MCF 10A (cell line): ENCODE measurements at regions not wholly inside any gene's neighbourhood (a gene's known extent, or its start where the extent isn't known, plus 50 kb on each side); places are given as distances from the start of the nearest gene placed in this dataset.

Experiments
- BruUV-seq: library from RNA; stranded (reverse); fragments of 400-500 nt; replicated peaks from 2 replicates; lab custom pipeline; 2021; lab: Mats Ljungman, UMichigan
- CTCF ChIA-PET: fragments of 300-600 bp; sonication (Branson Sonifier 250); formaldehyde crosslinking; extraction: SDS; loops from one replicate; lab custom pipeline; 2021; ENCODE audit warnings: antibody characterized with exemption, inconsistent platforms; lab: Yijun Ruan, JAX
- POLR2A ChIA-PET: fragments of 300-600, 350-650 bp; sonication (Branson Sonifier 250); formaldehyde crosslinking; extraction: SDS; loops from one replicate; lab custom pipeline; 2020; ENCODE audit warnings: antibody characterized with exemption, inconsistent platforms; lab: Yijun Ruan, JAX
- DNase-seq: peaks from one replicate; pipeline ENCODE4 v3.0.0-alpha.2; 2018; ENCODE audit not compliant: unreplicated experiment
- H3K27ac Mint-ChIP-seq: one replicate; pipeline ENCODE4 v1.8.0; 2022; ENCODE audit warnings: mild to moderate bottlenecking, low read depth, mixed read lengths; ENCODE audit not compliant: unreplicated experiment
- H3K27me3 Mint-ChIP-seq: one replicate; pipeline ENCODE4 v1.8.0; 2022; ENCODE audit warnings: mixed read lengths; ENCODE audit not compliant: insufficient read depth, unreplicated experiment
- H3K36me3 Mint-ChIP-seq: one replicate; pipeline ENCODE4 v1.8.0; 2022; ENCODE audit warnings: mild to moderate bottlenecking, moderate library complexity, mixed read lengths; ENCODE audit not compliant: insufficient read depth, unreplicated experiment
- H3K4me1 Mint-ChIP-seq: one replicate; pipeline ENCODE4 v1.8.0; 2022; ENCODE audit warnings: mixed read lengths; ENCODE audit not compliant: insufficient read depth, unreplicated experiment
- H3K4me3 Mint-ChIP-seq: one replicate; pipeline ENCODE4 v1.8.0; 2022; ENCODE audit warnings: mild to moderate bottlenecking, moderate library complexity, mixed read lengths; ENCODE audit not compliant: unreplicated experiment
- H3K9me3 Mint-ChIP-seq: one replicate; pipeline ENCODE4 v1.8.0; 2022; ENCODE audit warnings: mixed read lengths; ENCODE audit not compliant: unreplicated experiment
- intact Hi-C: fragments of 100-400 bp; cut with micrococcal nuclease; formaldehyde crosslinking; loops from 2 replicates; pipeline ENCODE4 v1.14.1; 2022
- TF ChIP-seq, protein P1 (sequence below): fragments of 200-600 bp; IDR thresholded peaks from one replicate; pipeline ENCODE4 v1.8.0; 2022; ENCODE audit warnings: antibody characterized with exemption, mild to moderate bottlenecking; ENCODE audit not compliant: unreplicated experiment

DNA sequence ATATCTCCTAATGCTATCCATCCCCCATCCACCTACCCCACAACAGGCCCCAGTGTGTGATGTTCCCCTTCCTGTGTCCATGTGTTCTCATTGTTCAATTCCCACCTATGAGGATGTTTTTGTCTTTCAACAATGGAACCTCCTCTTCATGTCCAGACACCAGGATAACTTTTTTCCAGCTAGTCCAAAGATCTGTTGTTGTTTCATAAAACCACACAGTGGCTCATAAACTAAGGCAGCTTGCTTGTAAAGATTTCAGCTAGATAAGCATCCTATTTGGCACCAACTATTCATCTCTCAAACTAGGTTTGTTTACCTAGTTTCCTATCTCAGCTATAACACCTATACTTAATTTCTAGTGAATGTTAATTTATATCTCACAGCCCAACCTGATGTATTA is 937.7 kb downstream of the TRIB2 start:
- TF ChIP-seq, protein P1, sequence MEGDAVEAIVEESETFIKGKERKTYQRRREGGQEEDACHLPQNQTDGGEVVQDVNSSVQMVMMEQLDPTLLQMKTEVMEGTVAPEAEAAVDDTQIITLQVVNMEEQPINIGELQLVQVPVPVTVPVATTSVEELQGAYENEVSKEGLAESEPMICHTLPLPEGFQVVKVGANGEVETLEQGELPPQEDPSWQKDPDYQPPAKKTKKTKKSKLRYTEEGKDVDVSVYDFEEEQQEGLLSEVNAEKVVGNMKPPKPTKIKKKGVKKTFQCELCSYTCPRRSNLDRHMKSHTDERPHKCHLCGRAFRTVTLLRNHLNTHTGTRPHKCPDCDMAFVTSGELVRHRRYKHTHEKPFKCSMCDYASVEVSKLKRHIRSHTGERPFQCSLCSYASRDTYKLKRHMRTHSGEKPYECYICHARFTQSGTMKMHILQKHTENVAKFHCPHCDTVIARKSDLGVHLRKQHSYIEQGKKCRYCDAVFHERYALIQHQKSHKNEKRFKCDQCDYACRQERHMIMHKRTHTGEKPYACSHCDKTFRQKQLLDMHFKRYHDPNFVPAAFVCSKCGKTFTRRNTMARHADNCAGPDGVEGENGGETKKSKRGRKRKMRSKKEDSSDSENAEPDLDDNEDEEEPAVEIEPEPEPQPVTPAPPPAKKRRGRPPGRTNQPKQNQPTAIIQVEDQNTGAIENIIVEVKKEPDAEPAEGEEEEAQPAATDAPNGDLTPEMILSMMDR: no peak
- BruUV-seq: no TSS peak
- Mint-ChIP-seq H3K27ac (no peak overlapping the region), H3K36me3 (no peaks in the 10 kb centered on the region), H3K9me3 (no peaks in the 10 kb centered on the region), H3K4me1 (peaks cover 31% of the 10 kb centered on the region), H3K27me3 (no peaks in the 10 kb centered on the region), H3K4me3 (no peak overlapping the region)
- intact Hi-C loops: no loop called here
- ChIA-PET POLR2A (interaction anchor here (1.0 kb wide), 1 partner anchor 29 kb away, joined by 3 read pairs; no protein-coding TSS in a partner anchor), CTCF (no interaction called here)
- DNase-seq: no peak

DNA sequence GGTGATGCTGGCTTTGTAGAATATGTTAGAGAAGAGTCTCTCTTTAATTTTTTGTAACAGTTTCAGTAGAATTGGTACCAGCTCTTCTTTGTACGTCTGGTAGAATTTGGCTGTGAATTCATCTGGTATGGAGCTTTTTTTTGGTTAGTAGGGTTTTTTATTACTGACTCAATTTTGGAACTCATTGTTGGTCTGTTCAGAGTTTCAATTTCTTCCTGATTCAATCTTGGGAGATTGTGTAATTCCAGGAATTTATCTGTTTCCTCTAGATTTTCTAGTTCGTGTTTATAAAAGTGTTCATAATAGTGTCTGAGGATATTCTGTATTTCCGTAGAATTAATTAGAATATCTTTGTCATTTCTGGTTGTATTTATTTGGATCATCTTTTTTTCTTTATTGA is 943.5 kb downstream of the TRIB2 start:
- ChIA-PET CTCF (no interaction called here), POLR2A (no interaction called here)
- no peak overlapping the region for H3K4me3 Mint-ChIP-seq
- BruUV-seq: no TSS peak
- no peak for DNase-seq
- intact Hi-C loops: no loop called here
- no peaks in the 10 kb centered on the region for H3K9me3 Mint-ChIP-seq
- TF ChIP-seq, protein P1: no peak
- H3K27ac Mint-ChIP-seq: no peak overlapping the region
- peaks cover 6% of the 10 kb centered on the region for H3K4me1 Mint-ChIP-seq
- H3K36me3 Mint-ChIP-seq: no peaks in the 10 kb centered on the region
- H3K27me3 Mint-ChIP-seq: no peaks in the 10 kb centered on the region

DNA sequence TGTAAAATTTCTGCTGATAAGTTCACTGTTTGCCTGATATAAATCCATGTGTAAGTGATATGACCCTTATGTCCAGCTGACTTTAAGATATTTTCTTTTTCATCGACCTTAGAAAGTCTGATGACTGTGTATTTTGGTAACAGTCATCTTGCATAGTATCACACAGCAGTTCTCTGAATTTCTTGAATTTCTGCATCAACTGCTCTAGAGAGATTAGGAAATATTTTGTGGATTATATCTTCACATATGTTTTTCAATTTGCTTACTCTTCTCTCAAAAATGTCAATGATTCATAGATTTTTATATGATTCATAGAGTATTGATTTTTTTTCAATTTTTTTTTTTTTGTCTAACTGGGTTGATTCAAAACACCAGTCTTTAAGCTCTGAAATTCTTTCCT is 945.3 kb downstream of the TRIB2 start:
- intact Hi-C loops: no loop called here
- CTCF ChIA-PET: no interaction called here
- no peak for DNase-seq
- H3K4me3 Mint-ChIP-seq: no peak overlapping the region
- peaks cover 6% of the 10 kb centered on the region for H3K4me1 Mint-ChIP-seq
- TF ChIP-seq, protein P1: no peak
- no peak overlapping the region for H3K27ac Mint-ChIP-seq
- no peaks in the 10 kb centered on the region for H3K27me3 Mint-ChIP-seq
- no TSS peak for BruUV-seq
- no peaks in the 10 kb centered on the region for H3K36me3 Mint-ChIP-seq
- POLR2A ChIA-PET: no interaction called here
- H3K9me3 Mint-ChIP-seq: no peaks in the 10 kb centered on the region

DNA sequence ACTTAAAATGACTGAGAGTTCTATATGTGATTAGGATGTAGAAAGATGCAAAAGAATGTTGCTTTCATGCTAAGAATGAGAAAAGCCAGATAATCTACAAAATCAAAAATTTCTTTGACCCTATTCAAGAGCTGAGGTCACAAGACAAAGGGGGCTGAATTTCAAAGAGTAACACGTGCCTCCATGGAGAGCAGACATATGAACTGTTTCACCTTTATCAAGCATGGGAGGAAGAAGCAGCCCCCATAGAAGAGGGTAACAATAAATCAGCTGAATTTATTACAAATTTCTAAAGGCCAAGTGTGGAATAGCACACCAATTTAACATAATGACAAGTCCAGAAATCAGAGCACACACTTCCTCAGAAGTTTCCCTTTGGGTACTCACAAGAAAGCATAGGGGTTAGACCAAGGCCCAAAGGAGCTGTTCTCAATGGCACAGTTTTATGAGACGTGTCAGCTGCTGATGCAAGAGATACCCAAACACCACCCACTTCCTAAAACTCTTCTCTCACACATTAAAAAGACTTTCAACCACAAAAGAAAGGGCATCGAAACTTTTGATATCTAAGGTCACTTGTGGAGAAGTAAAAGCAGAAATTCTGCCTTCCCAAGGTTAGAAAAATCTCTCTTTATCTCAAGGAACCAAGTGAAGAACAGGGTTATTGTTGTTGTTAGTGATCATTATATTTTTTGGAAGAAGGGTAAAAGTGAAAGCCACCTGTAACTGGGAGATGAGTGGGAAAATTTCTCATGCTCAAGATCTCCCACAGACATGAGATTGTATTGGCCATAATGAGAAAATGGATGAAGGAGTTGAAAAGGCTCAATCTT is 950.1 kb downstream of the TRIB2 start:
- POLR2A ChIA-PET: no interaction called here
- Mint-ChIP-seq H3K4me1 (no peaks in the 10 kb centered on the region), H3K27ac (no peak overlapping the region), H3K27me3 (no peaks in the 10 kb centered on the region), H3K9me3 (peaks cover 8% of the 10 kb centered on the region), H3K36me3 (no peaks in the 10 kb centered on the region), H3K4me3 (no peak overlapping the region)
- no peak for DNase-seq
- intact Hi-C loops: no loop called here
- CTCF ChIA-PET: no interaction called here
- BruUV-seq: no TSS peak
- TF ChIP-seq, protein P1: no peak
